GM21447 (cell line): ENCODE measurements at regions not wholly inside any gene's neighbourhood (a gene's known extent, or its start where the extent isn't known, plus 50 kb on each side); places are given as distances from the start of the nearest gene placed in this dataset.
"Not testable (repeated sequence)": the region's sequence is repeated elsewhere in the genome, so short reads cannot be mapped to it uniquely, and the experiment has no call there.

Source experiments
- ATAC-seq: cut with Tn5 transposase; IDR thresholded peaks from one replicate; pipeline ENCODE4 v1.9.1; 2021; ENCODE audit not compliant: unreplicated experiment

DNA sequence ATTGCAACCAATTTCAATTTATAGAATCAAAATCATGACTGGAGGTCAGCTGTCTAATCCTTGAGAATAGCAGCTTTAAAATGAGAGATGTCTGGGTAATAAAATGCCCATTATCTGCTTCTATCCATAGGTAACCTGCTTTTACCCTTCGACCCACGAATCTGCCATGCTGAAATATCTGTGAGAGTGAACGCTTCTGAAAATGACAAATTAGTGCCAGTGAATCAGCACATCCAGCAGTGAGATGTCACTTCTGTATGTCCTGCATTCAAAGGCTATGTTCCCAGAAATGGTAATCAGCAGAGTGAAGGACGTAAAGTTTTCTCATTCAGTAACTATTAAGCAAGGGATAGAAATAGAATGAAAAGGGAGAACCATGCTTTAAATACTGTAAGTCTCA is 532.4 kb upstream of the ITGA1 start:
- ATAC-seq: no peak

DNA sequence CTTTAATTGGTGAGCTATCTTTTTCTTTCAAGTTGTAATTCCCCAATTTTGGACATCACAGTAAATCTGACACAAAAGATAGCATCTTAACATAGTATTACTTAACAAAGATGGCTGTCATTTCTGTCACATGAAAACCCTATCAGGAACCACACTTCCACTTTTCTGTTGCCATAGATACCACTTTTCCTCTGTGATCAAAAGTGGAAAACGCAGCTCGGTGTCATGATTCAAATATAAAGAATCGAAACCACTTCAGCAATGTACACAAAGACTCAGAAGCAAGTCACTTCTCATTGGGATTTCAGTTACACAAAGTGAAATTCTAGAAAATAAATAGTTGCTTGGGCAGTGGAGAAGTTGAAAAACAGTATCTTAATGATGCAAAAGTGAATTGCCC is 524.9 kb upstream of the ITGA1 start:
- no peak for ATAC-seq

DNA sequence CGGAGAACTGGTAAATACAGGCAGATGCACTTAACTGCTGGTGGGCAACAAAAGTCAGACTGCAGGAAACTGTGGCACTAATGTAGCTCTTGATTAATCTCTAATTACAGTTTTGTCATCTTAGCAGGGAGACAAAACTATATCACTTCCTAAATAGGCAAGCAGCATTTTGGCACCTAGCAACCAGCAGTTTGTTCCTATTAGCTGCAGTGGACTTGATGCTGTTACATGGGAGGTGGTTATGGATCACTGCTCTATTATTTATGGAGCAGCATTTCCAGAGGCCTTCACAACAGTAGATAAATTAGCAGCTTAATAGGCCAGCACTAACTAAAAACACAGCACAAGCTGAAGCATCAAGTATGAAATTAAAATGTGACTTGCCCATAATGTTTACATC is 518.3 kb upstream of the ITGA1 start:
- no peak for ATAC-seq

DNA sequence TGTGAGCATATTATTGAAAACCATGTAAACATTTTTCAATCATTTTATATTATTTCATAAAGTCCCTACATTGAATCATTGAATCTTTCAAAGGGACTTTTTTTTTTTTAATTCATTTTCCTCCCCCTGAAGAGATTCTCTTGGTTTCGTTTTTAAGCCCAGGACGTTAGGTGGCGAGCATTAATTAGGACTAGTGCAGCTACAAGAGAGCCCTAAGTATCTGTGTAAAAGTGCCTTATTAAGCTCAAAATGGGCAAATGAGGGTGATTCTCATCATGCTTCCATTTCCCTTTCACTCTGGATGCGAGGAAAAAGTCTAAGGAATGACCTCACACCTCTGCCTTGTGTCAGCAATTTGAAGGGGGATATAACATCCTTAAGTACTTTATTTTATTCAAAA is 517.9 kb upstream of the ITGA1 start:
- ATAC-seq: no peak

DNA sequence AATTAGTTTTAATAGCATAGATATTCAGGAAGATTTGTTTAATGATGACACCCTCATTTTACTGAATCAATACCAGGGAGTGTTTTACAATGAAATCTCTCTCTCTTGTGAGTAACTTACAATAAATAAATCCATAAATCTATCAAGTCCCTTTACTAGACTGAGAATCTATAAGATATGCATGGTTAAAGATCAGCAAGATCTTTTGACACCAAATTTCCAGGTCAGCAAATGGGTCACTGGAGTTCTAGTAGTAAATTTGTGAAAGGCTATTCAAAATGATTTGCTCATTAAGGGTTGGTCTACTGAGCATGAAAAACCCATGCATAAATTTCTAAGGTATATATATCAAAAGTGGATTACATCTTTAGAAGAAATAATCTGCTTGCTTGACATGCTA is 512.1 kb upstream of the ITGA1 start:
- ATAC-seq: no peak

DNA sequence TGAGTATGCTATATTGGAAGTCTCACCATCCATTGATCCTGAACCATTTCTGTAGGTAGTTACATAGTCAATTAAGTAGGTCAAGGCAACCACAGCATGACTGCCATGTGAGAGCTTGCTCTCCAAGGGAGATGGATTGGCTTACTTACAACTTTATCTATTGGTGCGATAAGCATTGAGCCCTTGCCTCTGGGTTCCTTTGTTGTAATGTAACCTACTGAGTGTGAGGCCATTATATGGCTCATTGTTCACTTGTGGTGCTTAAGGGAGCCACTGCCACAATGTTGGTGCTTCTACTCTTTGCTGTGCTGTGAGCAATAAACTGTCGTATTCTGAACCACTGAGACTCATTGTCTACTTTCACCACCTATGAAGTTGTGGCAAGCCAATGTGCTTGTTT is 510.6 kb upstream of the ITGA1 start:
- no peak for ATAC-seq

DNA sequence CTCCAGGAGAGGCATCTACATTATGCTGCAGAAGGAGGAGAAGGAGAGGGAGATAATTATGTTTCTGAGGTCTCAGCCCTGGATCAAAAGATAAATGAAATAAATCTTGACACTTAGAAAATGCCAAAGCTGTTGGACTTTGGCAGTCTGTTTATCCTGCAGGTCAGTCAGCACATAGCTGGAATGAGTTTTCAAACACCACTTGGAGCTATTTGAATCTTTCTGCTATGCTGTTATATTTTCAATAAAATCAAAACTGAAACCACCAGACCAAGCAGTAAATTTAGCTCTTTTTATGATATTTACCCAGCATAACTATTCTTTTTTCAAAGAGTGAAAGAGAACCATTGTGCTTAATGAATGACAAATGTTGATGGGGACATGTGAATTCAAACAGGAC is 505.1 kb upstream of the ITGA1 start:
- no peak for ATAC-seq

DNA sequence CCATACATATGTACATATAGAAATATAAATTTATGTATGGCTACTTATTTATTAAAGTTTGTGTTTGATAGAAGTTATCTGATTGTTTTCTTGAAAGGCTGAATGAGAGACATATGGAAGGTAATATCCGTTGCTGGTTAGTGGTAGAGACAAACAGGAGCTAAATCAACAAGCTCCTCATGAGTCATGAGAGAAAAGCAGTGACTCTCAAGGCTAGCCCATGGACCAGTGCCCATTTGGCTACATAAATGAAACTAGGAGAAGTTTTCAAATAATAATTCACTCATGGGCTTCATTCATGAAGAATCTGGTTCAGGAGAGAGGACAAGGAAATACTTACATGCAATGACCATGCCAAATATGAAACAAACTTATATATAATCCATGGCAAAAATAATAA is 504.5 kb upstream of the ITGA1 start:
- no peak for ATAC-seq

DNA sequence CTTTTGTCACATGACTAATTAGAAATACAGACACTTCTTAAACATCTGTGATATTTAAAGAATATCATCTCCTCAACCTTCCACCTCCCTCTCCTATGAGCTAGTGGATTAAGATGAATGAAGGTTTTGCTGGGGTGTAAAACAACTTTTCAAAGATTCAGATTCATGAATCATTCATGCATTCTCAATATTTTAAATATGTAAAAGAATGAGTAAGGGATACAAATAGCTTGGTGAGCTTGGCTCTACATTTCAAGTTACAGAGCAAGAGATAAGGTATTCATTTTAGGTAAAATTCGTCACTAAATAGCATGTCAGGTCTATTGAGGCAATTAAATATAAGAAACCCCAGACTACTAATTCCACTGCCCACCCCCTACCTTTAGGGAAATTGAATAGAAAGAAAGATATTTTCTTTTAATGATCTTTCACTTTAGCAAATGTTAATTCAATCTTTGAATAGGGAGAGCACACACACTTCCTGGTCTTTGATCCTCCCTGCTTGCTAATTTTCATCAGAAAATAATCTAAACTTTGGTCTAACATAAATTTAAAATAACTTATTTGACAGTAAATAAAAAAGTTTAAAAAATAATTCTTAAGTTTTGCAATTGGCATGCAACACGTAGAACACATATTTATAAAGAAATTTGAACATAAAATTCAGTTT is 486.9 kb upstream of the ITGA1 start:
- no peak for ATAC-seq

DNA sequence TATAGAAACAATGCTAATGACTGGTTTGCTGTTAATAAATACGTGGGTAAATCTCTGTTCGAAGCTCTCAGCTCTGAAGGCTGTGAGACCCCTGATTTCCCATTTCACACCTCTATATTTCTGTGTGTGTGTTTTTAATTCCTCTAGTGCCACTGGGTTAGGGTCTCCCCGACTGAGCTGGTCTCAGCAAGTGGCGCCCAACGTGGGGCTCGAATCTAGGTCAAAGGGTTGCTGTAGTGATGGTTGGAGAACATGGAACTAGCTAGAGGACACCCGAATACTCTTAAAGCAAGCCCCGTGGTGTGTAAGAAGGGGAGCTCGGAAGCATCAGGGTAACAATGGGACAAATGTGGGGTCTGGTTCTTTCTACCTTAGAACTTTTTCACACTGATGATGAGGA is 482.9 kb upstream of the ITGA1 start:
- not testable (repeated sequence) for ATAC-seq

DNA sequence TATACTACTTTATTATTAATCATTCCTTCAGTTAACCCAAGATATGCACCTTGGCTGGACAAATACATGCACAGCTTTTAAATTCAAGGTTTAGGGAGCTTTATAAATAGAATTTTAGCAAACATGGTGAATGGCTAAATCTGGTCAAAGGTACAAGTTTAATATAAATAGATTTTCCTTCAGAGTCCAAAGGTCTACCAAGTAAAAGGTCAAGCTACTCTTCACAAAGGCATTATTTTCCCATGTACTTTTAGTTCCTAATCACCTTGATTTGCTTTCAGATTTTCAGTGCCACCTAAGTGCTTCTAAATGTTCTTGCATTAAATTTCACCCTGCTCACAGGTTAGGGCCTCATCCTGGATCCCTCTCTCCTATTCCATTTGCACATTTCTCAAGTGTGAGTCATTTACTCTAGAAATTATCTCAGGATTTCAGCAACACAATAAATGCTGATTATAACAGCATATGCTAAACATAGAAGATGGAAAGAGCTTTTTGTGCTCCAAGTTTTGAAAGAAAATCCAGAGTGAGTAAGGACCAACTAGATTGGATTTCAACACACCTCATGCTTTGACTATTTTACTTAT is 459.4 kb upstream of the ITGA1 start:
- ATAC-seq: no peak

DNA sequence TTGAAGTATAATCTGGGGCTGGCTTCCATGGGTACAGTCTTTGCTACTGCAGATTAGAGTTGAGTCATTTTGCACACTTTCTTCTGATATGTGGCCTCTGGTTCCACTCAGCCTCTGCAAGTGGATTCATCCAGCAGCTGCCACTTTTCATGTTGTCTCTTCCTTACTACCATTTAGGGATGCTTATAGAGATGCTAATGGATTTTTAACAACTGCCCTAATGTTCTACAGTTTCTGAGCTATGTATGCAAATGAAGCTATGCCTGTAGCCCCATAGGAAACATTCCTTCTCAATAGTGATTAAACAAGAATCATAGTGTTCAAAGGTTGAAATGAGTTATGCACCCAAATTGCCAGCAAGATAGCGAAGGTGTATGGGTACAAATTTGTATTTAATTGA is 456.0 kb upstream of the ITGA1 start:
- ATAC-seq: no peak

DNA sequence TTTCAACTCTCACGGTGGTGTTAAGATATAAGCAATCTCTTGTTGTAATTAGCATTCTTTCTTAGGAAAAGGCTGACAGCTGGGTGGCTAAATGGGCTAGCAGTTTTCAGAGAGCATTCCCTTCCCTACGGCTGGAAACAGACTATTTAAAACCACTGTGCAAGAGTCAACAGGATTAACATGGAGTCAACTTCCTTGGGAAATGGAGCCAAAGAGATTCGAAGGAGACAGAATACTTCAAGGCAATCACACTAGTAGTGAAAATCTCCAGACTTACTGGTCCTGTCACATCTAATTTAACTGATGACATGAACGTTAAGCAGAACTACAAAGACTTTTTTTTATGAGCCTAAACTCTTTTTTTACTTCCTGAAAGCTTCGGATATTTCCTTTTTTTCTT is 453.3 kb upstream of the ITGA1 start:
- no peak for ATAC-seq

DNA sequence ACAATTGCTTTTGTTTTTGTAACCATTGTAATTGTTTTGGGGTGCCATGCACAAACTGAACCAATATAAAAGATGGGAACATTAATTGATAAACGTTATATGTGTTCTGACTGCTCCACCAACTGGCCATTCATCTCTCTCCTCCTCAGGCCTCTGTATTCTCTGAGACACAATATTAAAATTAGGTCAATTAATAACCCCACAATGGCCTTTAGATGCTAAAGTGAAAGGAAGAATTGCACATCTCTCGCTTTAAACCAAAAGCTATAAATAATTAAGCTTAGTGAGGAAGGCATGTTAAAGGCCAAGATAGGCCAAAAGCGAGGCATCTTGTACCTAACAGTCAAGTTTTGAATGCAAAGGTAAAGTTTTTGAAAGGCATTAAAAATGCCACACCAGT is 448.4 kb upstream of the ITGA1 start:
- no peak for ATAC-seq

DNA sequence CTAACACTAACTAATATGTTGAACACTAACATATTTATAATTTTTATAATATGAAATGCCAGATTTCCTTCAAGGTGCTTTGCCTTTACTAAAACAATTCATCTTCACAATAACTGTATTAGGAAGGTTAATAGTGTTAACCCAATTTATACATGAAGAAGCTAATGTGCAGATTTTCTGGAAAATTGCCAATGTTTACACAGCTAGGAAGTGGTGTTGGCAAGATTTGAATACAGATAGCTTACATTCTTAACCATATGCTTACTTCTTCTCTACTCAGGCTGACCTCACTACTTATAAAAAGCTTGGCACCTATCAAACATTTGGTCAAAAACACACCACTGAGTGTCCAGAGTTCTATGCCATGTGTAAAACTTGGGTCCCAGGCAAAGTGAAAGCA is 445.4 kb upstream of the ITGA1 start:
- no peak for ATAC-seq

DNA sequence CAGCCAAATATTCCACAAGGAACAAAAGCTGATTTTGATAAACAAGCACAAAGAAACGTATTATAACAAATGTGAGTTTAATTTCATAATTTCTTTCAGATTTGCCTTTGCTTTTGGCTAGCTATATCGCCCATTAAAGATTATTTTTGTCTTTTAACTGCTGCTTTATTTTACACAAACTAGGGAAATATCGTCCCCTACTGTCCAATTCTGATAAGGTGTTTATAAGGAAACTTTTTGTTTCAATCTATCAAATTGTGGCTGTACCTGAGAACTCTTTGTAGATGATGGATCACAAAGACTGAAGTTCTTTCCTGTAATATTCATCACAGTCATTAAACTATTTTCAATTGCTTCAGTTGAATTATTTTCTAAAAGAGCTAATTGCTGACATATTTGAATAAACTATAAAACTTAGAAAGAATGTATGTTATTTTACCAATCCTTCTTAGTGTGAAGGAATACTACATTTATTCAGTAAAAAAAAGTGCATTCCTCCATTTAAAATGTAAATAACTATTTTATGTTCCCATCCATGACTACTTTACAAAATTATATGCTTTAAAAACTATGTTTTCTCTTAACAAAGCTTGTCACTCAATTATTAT is 431.3 kb upstream of the ITGA1 start:
- ATAC-seq: no peak

DNA sequence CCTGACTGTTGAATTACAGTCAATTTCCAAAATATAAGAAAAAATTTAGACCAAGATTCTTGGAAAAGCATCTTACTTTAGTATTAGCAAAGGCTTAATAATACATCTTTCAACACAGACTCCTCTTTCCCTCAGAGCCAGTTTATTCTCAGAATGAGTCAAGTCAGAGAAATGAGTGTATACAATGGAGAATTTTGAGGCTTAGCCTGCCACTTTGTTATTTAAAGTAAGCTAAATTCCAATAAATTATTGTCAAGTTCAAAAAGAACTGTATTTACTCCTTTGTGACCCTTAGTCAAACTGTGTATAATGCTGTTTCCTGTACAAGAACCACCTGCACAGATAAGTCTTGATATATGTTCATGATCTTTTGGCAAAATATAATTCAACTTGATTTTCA is 428.5 kb upstream of the ITGA1 start:
- no peak for ATAC-seq

DNA sequence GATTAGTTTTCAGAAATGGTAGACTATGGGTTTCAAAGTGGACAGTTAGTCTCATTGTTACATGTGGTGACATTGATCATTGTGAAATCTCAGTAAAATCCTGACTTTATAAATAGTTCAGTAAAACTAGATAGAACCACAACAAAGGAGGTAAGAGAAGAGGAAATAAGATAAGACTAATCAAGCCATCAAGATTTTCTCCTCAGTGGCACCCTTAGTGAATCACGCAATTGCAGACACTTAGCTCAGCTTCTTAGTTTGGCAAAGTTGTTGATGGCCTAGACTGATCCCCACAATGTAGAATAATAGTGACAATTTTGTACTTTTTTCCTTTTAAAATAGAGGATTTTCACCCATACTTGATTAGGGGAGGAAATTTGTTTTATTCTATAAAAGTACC is 426.7 kb upstream of the ITGA1 start:
- no peak for ATAC-seq

DNA sequence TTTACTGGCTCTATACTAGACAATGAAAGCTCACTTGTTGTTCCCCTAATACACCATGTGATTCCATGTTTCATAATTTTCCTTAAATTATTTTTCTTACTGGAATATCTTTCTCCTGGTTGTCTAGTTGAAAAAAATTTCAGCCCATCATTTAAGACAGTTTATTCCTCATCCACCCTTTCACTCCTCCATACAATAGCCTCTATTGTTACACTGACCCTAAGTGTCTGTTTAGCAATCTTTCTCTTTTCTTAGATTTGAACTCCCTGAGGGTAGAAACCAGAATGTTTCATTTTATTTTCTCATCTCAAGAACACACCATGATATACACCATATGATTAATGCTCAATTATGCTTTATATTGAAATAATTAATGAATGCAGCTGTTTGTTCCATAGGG is 413.4 kb upstream of the ITGA1 start:
- ATAC-seq: no peak

DNA sequence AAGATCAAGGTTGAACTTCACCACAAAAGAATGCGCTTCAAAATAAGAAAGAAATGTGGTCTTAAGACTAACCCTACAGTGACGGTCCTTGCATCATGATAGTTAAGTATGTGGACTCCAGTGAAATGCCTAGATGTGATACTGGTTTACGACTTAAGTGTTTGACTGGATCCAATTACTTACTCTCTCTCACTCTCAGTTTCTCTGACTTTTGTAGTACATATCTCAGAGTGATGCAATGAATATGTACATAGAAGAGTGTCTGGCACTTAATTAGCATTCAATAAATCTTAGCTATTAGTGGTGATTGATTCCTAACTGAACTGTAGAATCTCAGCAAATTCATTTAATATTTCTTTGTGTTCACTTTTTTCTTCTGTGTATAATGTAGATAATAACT is 411.7 kb upstream of the ITGA1 start:
- no peak for ATAC-seq

DNA sequence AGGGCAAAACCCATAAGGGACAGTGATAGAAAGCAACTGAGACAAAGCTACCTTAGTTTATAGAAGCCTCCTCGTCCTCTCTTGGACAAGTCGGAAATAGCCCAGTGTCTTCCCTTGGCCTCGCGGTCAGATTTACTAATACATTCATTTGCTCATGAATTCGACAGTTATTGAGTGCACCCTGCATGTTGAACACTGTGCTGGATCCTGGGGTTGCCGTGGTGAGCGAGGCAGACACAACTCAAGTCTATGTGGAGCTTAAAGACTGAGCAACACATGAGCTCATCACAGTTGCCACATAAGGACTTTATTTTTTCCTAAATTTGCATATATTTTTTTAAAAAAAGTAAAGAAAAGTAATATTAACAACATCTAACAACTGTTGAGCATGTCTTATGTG is 411.1 kb upstream of the ITGA1 start:
- no peak for ATAC-seq

DNA sequence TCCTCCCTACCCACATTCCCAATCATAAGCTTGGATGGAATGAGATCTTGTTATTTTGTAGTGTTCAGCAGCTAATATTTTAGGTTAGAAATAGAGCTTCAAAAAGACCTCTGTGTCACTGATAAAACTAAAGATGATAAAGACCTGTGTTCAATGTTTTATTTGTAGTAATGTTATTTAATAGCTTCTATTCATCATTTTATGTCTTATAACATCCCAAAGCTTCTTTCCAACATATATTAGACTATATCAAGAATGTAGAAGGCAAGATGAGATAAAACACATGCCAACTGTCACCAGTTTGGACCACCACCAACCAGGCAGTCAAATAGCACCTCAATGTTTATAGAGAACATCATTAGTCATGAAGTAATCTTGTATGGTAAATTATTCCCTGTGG is 409.5 kb upstream of the ITGA1 start:
- no peak for ATAC-seq

DNA sequence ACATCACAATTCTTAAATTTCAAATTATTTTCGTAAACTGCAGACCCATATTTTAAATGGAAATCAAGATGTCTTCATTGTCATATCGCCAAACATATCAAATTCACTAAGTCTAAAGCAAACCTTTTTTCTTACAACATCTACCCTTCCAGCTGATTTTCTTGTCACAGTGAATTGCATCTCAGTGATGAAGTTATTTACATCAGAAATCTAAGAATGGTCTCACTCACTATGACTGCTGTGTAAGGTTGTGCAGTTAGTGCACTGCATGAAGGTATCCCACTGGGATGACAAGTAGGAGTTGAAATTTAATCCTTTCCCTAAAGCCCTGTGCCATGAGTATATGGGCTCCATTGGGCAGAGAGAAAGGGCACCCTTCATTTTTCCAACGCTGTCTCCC is 399.4 kb upstream of the ITGA1 start:
- no peak for ATAC-seq
